Kidney glomerular epithelial cell (primary cell): ENCODE measurements at regions not wholly inside any gene's neighbourhood (a gene's known extent, or its start where the extent isn't known, plus 50 kb on each side); places are given as distances from the start of the nearest gene placed in this dataset.
A peak's percentile ranks its signal among the peaks of the same experiment; 100 is the strongest.
"Not testable (repeated sequence)": the region's sequence is repeated elsewhere in the genome, so short reads cannot be mapped to it uniquely, and the experiment has no call there.

Experiments used
- DNase-seq: peaks from one replicate; lab custom pipeline; 2025; lab: John Stamatoyannopoulos, UW

- DNase-seq = no peak
Observed at GRCh38 chr12:20127413-20127812, 240.9 kb upstream of the PDE3A start.

- no peak for DNase-seq
Observed at GRCh38 chr12:20128928-20129327, 239.4 kb upstream of the PDE3A start.

GRCh38 chr12:20132818-20133217 is 235.5 kb upstream of the PDE3A start:
- no peak for DNase-seq

DNA sequence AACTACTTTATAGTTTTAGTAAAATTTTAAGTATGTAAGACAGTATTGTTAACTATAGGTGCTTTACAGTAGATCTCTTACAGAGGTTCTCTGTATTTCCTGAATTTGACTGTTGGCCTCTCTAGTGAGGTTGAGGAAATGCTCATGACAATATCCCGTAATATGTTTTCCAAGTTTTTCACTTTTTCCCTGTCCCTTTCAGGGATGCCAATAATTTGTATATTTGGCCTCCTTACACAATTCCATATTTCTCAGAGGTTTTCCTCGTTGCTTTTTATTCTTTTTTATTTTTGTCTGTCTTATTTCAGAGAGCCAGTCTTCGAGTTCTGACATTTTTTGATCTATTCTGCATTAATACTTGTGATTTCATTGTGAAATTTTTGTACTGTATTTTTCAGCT is 233.7 kb upstream of the PDE3A start:
- no peak for DNase-seq

DNA sequence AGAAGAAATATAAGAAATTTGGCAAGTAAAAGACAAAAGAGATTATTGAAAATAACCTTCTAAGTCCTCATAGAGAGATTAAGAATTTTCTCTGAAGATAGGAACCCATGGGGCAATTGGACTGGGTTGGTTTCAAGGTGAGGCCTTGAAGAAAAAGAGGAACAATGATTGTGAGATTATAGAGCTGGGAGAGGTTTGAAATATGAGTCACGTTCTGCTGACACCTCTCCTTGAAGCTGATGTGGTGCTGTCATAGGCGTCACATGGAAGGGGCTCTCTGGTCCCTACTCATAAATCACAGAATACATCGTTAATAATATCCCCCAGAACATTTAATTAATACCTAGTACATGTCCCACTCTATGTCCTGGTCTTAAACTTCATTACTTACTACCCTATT is 227.6 kb upstream of the PDE3A start:
- DNase-seq = no peak

GRCh38 chr12:20142316-20142715 is 226.0 kb upstream of the PDE3A start:
- DNase-seq = no peak

DNA sequence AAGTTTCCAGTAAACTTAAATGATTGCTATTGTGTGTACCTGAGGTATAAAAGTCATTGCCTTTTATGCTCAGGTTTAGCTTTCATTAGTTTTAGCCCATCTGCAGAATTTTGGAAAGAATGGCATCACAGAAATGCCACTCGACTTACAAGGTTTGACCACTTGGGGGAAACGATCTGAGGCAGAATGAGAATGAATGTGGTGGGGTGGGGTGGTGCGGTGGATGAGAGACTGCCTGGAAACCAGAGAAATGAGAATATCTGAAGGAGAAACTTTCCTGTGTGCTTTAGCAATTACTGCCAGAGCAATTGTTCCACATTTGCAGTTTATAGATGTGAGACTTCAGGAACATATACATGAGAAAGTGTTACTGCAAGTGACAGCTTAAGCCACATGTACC is 225.4 kb upstream of the PDE3A start:
- DNase-seq = no peak

- DNase-seq = no peak
Observed at GRCh38 chr12:20144341-20144740, 224.0 kb upstream of the PDE3A start.

GRCh38 chr12:20148241-20148640 is 220.1 kb upstream of the PDE3A start:
- no peak for DNase-seq

DNA sequence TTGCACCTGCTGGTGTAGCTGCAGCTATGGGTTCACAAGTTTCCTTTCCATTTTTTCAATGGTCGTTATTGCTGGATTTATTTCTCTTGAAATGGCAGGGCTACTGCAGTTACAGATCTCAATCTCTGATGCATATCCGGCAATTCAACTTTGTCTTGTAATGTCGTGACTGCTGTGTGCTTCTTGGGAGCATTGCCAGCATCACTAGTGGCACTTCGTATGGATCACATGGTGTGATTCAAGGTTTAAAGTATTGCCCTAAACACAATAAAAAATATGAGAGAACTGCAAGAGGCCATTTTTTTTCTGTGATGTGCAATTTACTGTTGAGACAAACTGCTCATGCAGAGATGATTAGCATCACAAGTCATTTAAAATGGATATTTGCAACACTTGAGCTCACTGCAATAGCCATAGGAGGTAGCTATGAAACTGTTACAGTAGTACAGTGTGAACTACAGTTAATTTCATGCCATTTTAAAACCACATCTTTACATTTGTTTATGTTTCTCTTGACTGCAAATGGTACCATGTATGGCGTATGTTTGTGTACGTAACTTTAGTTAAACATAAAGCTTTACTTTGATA is 217.4 kb upstream of the PDE3A start:
- no peak for DNase-seq

- no peak for DNase-seq
Observed at GRCh38 chr12:20154052-20154451, 214.3 kb upstream of the PDE3A start.

GRCh38 chr12:20155374-20155773 is 213.0 kb upstream of the PDE3A start:
- no peak for DNase-seq

DNA sequence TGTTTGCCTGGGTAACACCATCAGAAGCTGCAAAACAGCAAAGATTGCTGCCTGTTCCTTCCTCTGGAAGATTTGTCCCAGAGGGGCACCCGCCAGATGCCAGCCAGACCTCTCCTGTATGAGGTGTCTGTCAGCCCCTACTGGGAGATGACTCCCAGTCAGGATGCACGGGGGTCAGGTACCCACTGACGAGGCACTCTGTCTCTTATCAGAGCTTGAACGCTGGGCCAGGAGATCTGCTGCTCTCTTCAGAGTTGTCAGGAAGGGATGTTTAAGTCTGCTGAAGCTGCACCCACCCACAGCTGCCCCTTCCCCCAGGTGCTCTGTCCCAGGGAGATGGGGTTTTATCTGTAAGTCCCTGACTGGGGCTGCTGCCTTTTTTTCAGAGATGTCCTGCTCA is 207.4 kb upstream of the PDE3A start:
- DNase-seq = not testable (repeated sequence)

- DNase-seq = no peak
Observed at GRCh38 chr12:20174528-20175175, 193.7 kb upstream of the PDE3A start.

- DNase-seq = no peak
Observed at GRCh38 chr12:20175704-20176388, 192.5 kb upstream of the PDE3A start.

GRCh38 chr12:20181416-20182180 is 186.7 kb upstream of the PDE3A start:
- DNase-seq = no peak

GRCh38 chr12:20183563-20183962 is 184.8 kb upstream of the PDE3A start:
- DNase-seq = peak; percentile 11

DNA sequence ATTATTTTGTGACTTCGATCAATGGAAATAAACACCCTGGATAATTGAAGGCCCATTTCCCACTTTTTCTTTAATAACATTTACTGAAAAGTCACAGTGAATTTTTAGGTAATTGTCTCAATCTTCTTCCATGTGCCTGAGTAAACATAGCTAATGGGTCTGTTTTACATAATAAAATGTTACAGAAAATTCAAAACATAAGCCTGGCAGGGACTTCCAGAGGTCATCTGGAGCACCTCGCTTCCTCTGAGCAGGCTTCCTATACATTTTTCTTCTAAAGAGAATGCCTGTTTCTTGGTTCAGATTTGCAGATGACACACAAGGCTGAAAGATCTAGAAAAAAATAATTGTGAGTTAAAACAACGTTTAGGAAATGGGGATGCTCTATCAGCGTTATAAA is 183.8 kb upstream of the PDE3A start:
- no peak for DNase-seq

DNA sequence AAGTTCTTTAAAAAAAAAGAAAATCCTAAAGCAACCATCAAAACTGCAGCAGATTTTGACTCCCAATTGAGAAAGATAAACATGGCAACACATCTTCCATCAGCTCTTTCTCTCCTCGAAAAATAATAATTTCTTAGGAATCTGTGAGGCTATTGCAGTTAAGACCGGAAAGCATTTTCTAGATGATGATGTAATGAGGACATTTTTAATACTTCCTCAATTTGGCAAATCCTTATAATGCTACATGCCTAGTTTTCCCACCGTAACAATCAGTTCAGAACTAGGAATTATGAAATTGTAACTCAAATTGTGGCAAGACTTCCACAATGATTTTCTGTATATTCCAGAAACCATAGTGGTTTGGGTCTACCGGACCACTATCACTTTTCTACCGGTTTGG is 180.9 kb upstream of the PDE3A start:
- DNase-seq = no peak

GRCh38 chr12:20188930-20189653 is 179.2 kb upstream of the PDE3A start:
- DNase-seq = no peak

DNA sequence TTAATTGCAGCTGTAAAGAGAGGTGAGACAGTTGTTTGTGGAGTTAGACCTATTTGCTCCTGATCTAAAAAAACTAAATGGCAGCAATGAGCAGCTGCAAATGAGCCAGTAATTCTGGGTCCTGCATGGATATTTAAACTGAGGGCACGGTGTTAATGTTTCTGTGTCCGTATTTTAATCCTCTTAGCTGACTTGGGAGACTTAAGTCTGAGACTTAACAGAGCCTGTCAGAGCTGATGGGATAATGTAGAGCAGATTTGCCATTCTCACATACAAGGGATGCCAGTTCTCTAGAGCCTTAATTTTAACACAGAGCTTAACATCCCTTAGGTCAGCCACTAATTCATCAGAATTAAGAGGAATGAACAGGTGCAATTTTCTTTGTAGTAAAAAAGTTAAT is 178.6 kb upstream of the PDE3A start:
- no peak for DNase-seq

DNA sequence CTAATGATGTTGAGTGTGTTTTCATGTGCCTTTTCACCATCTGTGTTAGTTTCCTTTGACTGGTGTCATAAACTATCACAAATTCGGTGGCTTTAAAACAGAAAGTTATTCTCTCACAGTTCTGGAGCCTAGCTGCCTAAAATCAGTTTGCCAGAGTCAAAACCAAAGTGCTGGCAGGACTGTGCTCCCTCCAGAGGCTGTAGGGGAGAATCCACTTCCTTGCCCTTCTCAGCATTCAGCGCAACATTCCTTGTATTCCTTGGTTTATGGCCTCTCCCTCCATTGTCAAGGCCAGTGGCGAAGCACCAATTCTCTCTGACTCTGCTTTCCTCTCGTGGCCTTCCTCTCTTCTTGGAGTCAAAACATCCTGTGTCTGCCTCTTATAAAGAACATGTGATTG is 174.2 kb upstream of the PDE3A start:
- DNase-seq = no peak
